ENCODE measurements at regions not wholly inside any gene's neighbourhood (a gene's known extent, or its start where the extent isn't known, plus 50 kb on each side); places are given as distances from the start of the nearest gene placed in this dataset.

GRCh38 chr10:32166365-32166764 is 110.1 kb upstream of the KIF5B start:
- no peak for TF ChIP-seq PRDM15 (CRISPR knock-in tag; IDR thresholded peaks at IDR 0.05)
- TF ChIP-seq CTCF (IDR thresholded peaks at IDR 0.05): no peak
- no peak for TF ChIP-seq CREM (CRISPR knock-in tag; IDR thresholded peaks at IDR 0.05)
- no peak for TF ChIP-seq OVOL2 (CRISPR knock-in tag; IDR thresholded peaks at IDR 0.05; ENCODE audit: borderline replicate concordance)
- TF ChIP-seq MAX (CRISPR knock-in tag; IDR thresholded peaks at IDR 0.05): no peak
- no peak for TF ChIP-seq FOXJ3 (CRISPR knock-in tag; IDR thresholded peaks at IDR 0.05; ENCODE audit: borderline replicate concordance)
- TF ChIP-seq ZNF416 (CRISPR knock-in tag; IDR thresholded peaks at IDR 0.05): no peak

Data from WTC11 (cell line).